HG03457 (cell line): ENCODE measurements at regions not wholly inside any gene's neighbourhood (a gene's known extent, or its start where the extent isn't known, plus 50 kb on each side); places are given as distances from the start of the nearest gene placed in this dataset.

Experiments
- ATAC-seq: cut with Tn5 transposase; IDR thresholded peaks from one replicate; pipeline ENCODE4 v1.9.1; 2021; ENCODE audit warnings: moderate number of reproducible peaks; ENCODE audit not compliant: unreplicated experiment

DNA sequence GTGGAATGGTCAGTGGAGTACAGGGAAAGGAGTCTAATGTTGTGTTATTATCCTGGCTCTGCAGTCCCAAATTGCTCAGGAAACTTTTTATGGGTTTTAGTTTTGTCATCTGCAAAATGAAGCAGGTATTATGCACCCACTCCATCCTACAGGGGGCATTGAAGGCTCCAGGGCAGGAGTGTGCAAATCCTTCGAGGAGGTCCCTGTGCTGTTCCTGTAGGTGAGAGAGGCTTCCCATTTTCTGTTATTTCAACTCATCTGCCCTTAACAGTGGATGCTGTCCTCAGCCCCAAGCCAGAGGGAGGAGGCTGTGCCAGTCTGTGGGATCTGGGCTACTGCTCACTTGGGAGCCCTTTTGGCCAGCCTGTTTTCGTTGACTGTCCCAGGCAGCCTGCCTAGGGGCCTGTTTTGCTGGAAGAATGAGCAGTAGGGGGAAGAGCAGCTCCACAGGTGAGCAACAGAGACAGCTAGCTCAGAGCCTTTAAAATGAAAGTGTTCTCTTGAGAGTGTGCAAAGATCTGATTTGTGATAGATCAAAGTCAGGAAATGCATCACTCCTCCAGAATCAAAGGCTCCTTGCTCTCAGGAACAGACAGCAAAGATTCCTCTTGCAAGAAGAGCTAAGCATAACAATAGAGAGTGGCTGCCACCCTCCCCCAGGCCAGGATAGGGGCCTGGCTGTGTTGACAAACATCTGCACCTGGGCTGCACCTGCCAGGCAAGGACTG lies 317.6 kb upstream of the PROX1 start:
- no peak for ATAC-seq

DNA sequence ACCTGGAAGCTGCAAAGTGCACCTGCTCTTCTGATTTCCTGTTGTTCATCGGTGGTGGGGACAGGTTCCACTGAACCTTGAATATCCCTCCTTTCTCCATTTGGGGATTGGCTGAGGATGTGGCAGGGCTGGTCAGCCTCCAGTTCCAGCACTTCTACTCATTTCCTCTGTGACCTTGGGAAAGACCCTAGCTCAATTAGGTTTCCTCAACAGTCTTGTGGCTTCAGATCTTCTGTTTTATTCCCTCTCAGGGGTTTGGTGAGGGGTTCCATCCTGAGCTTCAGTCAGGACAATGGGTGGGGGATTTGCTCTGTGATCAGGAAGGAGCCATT lies 317.1 kb upstream of the PROX1 start:
- ATAC-seq: no peak

GRCh38 chr1:213675043-213675442 lies 312.7 kb upstream of the PROX1 start:
- ATAC-seq: no peak

DNA sequence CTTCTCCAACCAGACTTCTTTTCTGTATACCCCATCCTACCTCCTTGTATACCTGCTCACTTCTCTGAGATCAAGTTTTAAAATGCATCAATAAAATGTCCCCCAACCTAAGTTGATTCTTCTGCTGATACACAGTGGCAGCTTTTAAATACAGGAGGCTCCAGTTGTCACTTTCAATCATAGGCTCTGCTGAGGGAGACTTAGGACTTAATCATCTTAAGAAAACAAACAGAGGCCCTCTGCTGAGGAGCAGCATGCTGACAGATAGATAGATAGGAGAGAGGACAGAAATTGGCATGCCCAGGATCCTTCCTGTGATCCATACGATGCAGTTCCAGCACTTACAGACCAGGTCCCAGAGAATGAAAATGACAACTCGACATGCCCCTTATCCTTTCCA lies 311.0 kb upstream of the PROX1 start:
- ATAC-seq: no peak

GRCh38 chr1:213678348-213678747 lies 309.4 kb upstream of the PROX1 start:
- ATAC-seq: no peak

GRCh38 chr1:213678753-213679152 lies 309.0 kb upstream of the PROX1 start:
- no peak for ATAC-seq

DNA sequence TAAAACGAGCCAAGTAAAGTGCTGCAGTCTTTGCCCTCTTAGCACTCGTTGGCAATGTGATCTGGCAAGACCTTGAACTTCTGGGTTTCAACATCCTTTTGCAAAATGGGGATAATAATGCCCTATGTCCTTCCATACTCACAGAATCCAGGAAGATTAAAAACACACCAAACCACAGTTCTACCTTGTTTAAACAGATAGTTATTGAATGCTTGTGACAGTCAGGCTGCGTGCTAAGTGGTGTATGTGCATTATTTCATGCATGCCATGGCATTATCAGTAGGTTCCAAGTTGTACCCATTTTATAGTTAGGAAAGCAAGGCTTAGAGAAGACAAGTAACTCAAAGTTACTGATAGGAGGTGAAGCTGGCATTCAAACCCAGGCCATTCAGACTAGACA lies 308.6 kb upstream of the PROX1 start:
- ATAC-seq: no peak

DNA sequence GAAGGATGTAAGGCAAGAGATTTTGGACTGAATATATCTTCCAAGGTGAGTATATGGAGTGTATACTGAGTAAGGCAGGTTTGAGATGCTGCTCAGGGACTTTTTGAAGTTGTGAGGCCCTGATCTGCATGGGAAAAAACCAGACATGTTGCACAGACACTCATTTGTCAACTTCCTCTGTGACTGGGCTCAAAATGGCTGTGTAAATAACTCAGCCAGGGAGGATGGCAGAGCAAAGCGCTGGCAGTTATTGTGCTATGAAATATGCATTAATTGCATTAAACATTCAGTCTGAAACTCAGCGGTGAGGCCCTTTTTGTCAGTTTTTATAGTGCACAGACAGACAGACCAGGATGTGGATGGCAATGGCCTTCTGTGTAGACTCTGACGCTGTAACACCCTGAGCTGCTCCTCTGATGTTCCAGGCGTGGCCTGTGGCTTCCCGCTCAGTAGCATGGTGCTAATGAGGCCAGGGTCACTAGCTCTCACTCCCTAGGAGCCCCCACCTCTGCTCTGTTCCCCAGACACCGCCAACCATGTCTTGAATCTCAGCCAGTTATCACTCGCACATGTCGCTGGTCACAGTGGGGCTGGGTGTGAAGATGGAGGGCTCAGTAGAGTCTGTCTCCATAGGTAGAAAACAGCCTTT lies 307.0 kb upstream of the PROX1 start:
- no peak for ATAC-seq

DNA sequence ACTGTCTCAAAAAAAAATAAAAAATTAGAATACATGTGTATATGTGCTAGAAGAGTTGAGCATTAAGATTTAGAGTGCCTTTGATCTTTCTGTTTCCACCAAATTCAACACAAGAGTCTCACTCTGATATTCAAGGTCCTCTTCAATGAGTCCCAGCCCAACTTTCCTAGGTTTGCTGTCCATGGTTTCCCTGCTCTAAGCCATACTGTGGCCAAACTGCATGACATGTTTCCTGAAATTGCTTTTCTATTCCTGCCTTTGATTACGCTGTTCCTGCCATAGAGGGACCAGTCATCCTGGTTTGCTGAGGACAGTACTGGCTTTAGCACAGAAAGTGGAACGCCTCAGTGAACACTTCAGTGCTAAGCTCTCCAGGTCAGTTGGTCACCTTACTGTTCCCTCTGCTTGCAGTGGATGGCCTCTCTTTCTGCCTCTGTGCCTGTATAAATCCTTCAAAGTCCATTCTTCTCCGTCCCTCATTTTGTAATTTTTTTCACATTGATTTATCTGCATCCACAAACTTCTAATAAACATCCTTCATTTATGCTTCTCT lies 305.9 kb upstream of the PROX1 start:
- no peak for ATAC-seq

DNA sequence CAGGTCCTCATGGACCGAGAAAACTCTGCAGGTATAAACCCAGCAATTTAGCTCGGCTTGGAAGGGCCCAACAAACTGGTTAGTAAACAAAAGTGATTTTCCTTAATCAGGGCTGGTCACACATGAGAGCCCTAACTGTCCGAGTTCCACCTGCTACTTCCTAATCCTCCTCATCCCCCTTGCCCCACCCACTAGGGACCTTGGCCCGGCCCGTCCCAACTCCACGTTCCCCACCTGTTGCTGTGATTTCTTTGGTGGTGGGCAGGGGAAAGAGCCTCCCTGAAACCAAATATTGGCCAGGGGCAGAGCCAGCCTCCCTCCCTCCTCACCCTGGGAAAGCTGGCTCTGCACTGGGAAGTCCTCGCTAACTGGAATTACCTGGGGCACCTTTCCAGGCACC lies 304.2 kb upstream of the PROX1 start:
- ATAC-seq: no peak

DNA sequence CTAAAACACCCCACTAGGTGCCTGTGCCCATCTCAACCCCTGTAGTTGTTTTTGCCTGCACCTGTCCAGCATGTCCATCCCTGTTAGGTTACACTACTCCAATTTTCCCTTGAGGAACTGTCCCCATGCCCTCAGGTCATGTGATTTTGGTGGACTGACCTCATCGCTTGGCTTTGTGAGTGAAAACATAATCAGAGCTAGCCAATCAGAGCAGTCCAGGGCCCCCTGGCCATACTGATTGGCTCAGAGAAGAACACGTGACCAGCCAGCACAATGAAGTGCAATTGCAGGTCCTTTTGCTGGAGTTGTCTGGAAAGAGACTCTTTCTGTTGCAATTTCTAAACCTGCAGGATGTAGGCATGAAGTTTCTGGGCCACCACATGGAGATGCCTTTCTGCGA lies 303.3 kb upstream of the PROX1 start:
- ATAC-seq: no peak

GRCh38 chr1:213685992-213686582 lies 301.7 kb upstream of the PROX1 start:
- ATAC-seq: no peak

DNA sequence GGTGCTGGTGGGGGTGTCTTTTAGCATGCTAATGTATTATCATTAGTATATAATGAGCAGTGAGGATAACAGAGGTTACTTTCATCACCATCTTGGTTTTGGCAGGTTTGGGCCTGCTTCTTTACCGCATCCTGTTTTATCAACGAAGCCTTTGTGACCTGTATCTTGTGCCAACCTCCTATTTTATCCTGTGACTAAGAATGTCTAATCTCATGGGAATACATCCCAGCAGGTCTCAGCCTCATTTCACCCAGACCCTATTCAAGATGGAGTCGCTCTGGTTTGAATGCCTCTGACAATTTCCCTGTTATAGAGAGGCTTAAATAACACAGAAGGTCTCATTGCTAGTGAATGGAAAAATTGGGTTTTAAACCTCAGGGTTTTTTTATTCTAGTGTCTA lies 300.8 kb upstream of the PROX1 start:
- ATAC-seq: no peak

GRCh38 chr1:213687832-213688231 lies 299.9 kb upstream of the PROX1 start:
- no peak for ATAC-seq

DNA sequence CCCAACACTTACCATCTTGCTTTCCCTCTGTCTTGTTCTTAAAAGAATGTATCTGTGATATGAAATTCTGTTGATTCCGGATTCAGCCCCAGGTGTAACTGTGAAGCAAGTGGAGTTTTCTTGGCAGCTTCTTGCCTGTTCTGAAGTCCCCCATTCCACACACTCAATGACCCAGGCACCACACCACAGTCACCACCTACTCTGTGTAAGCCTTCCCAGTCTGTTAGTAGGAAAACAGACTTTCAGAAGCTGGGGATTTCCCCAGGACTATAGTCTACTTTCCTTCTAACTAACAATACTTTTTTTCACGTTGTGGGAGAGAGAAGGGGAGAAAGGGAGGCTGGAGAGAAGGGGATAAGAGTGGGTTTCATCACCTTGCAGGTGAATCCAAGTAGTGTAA lies 299.1 kb upstream of the PROX1 start:
- ATAC-seq: no peak

GRCh38 chr1:213689260-213689659 lies 298.5 kb upstream of the PROX1 start:
- ATAC-seq: no peak

DNA sequence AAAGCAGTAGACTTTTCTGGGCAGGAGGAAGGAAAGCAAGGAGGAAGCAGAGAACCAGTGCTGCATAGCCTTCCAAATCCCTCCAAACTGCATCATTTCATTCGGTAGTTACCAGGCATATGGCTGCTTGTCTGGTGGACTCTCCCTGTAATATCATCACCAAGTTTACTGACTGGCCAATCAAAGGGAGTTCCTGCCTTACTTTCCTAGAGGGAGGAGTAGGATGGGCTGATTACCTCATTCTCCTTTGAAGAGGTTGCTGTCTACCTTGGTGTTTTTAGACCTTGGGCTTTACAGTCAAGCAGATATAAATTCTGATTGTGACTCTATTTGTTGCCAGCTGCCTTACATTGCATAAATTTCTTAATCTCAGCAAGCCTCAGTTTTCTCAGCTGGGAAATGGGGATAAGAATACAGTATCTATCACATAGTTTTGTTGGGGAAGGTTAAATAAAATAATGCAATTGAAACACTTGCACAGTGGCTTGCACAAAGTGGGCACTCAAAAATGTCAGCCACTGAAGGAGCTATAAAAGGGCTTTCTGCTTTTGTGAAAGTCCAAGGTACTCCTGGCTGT lies 297.3 kb upstream of the PROX1 start:
- ATAC-seq: no peak

GRCh38 chr1:213692321-213692720 lies 295.5 kb upstream of the PROX1 start:
- ATAC-seq: no peak

DNA sequence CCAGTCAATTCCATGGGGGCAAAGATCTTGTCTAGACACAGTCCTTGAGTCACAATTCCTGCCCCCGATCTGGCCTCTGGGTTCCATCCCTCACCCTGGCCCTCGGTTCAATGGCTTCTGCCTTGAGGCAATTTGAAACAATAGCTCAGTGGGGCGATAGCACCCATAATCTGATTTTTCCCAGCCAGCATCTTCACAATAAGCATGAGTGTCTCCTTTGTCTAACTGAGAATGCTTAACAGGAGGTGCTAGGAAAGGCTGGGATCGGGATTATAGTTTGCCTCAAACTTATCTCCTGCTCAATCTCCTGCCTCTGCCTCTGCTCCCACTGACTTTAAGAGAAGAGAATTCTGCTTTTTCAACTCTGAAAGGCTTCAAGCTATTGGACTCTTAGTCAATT lies 293.9 kb upstream of the PROX1 start:
- no peak for ATAC-seq

GRCh38 chr1:213697192-213697802 lies 290.5 kb upstream of the PROX1 start:
- no peak for ATAC-seq

GRCh38 chr1:213698092-213698702 lies 289.6 kb upstream of the PROX1 start:
- ATAC-seq: no peak
